ENCODE measurements at regions not wholly inside any gene's neighbourhood (a gene's known extent, or its start where the extent isn't known, plus 50 kb on each side); places are given as distances from the start of the nearest gene placed in this dataset.

- Histone ChIP-seq H3K4me2 (ENCODE audit: control insufficient read depth, extremely low read depth, insufficient read depth, low read depth, low read length) (no peak overlapping the region), H3K9me3 (ENCODE audit: control insufficient read depth, low read depth, low read length) (no peaks in the 10 kb centered on the region), H3K27me3 (ENCODE audit: control insufficient read depth, extremely low read depth, insufficient read depth, low read length) (no peaks in the 10 kb centered on the region), H3K4me1 (ENCODE audit: control insufficient read depth, extremely low read depth, insufficient read depth, low read length) (no peaks in the 10 kb centered on the region), H3K79me2 (ENCODE audit: control insufficient read depth, insufficient read depth, low read length) (no peaks in the 10 kb centered on the region), H3K9me1 (ENCODE audit: control insufficient read depth, extremely low read depth, insufficient read depth, low read length) (no peaks in the 10 kb centered on the region), H2AFZ (ENCODE audit: control insufficient read depth, low read length) (no peak overlapping the region), H3K9ac (ENCODE audit: control insufficient read depth, extremely low read depth, insufficient read depth, low read length) (no peak overlapping the region), H3K27ac (ENCODE audit: control insufficient read depth, insufficient read depth, low read length) (no peak overlapping the region), H4K20me1 (ENCODE audit: control insufficient read depth, extremely low read depth, insufficient read depth, low read length) (no peaks in the 10 kb centered on the region), H3K4me3 (ENCODE audit: control insufficient read depth in 2 of 3, extremely low read depth in 1 of 3, insufficient read depth in 2 of 3, low read depth in 1 of 3, low read length in 3 of 3) (no peak overlapping the region), H3K36me3 (ENCODE audit: control insufficient read depth in 2 of 2, extremely low read depth in 1 of 2, insufficient read depth in 2 of 2, low read length in 2 of 2) (no peaks in the 10 kb centered on the region)
- FAIRE-seq = no peak
- dilution Hi-C loops (cut with MboI; ENCODE audit: extremely low pct_ligation_motif_present, low sequenced_read_pairs) = no loop called here
- DNase-seq (ENCODE audit: low read depth, low spot score) = no peak
- no peak for TF ChIP-seq EZH2 (IDR thresholded peaks at IDR 0.05; ENCODE audit: low read length)
- TF ChIP-seq CTCF (optimal IDR thresholded peaks at IDR 0.05 in 1 of 3, IDR thresholded peaks at IDR 0.05 in 1 of 3, conservative IDR thresholded peaks at IDR 0.05 in 1 of 3; ENCODE audit: extremely low read depth in 1 of 3, insufficient read depth in 2 of 3, low read length in 3 of 3) = no peak
Observed at GRCh38 chr3:31425401-31425800, 107.3 kb upstream of the STT3B start.

- no peaks in the 10 kb centered on the region for H3K27me3 ChIP-seq (ENCODE audit: control insufficient read depth, extremely low read depth, insufficient read depth, low read length)
- no peak for FAIRE-seq
- no peak overlapping the region for H2AFZ ChIP-seq (ENCODE audit: control insufficient read depth, low read length)
- no peak overlapping the region for H3K9ac ChIP-seq (ENCODE audit: control insufficient read depth, extremely low read depth, insufficient read depth, low read length)
- no peaks in the 10 kb centered on the region for H3K9me1 ChIP-seq (ENCODE audit: control insufficient read depth, extremely low read depth, insufficient read depth, low read length)
- DNase-seq (ENCODE audit: low read depth, low spot score) = no peak
- TF ChIP-seq EZH2 (IDR thresholded peaks at IDR 0.05; ENCODE audit: low read length) (no peak), CTCF (optimal IDR thresholded peaks at IDR 0.05 in 1 of 3, IDR thresholded peaks at IDR 0.05 in 1 of 3, conservative IDR thresholded peaks at IDR 0.05 in 1 of 3; ENCODE audit: extremely low read depth in 1 of 3, insufficient read depth in 2 of 3, low read length in 3 of 3) (no peak)
- no peaks in the 10 kb centered on the region for H3K36me3 ChIP-seq (ENCODE audit: control insufficient read depth in 2 of 2, extremely low read depth in 1 of 2, insufficient read depth in 2 of 2, low read length in 2 of 2)
- dilution Hi-C loops (cut with MboI; ENCODE audit: extremely low pct_ligation_motif_present, low sequenced_read_pairs) = no loop called here
- H3K9me3 ChIP-seq (ENCODE audit: control insufficient read depth, low read depth, low read length) = no peaks in the 10 kb centered on the region
- no peak overlapping the region for H3K4me2 ChIP-seq (ENCODE audit: control insufficient read depth, extremely low read depth, insufficient read depth, low read depth, low read length)
- H4K20me1 ChIP-seq (ENCODE audit: control insufficient read depth, extremely low read depth, insufficient read depth, low read length) = no peaks in the 10 kb centered on the region
- H3K27ac ChIP-seq (ENCODE audit: control insufficient read depth, insufficient read depth, low read length) = no peak overlapping the region
- H3K4me1 ChIP-seq (ENCODE audit: control insufficient read depth, extremely low read depth, insufficient read depth, low read length) = no peaks in the 10 kb centered on the region
- H3K4me3 ChIP-seq (ENCODE audit: control insufficient read depth in 2 of 3, extremely low read depth in 1 of 3, insufficient read depth in 2 of 3, low read depth in 1 of 3, low read length in 3 of 3) = no peak overlapping the region
- no peaks in the 10 kb centered on the region for H3K79me2 ChIP-seq (ENCODE audit: control insufficient read depth, insufficient read depth, low read length)
Observed at GRCh38 chr3:31427623-31428022, 105.1 kb upstream of the STT3B start.

All from keratinocyte (primary cell).